CMK (cell line): ENCODE measurements at regions not wholly inside any gene's neighbourhood (a gene's known extent, or its start where the extent isn't known, plus 50 kb on each side); places are given as distances from the start of the nearest gene placed in this dataset.

Experiments
- DNase-seq: peaks from one replicate; pipeline ENCODE4 v3.0.0-alpha.2; 2010; ENCODE audit warnings: low read depth

DNA sequence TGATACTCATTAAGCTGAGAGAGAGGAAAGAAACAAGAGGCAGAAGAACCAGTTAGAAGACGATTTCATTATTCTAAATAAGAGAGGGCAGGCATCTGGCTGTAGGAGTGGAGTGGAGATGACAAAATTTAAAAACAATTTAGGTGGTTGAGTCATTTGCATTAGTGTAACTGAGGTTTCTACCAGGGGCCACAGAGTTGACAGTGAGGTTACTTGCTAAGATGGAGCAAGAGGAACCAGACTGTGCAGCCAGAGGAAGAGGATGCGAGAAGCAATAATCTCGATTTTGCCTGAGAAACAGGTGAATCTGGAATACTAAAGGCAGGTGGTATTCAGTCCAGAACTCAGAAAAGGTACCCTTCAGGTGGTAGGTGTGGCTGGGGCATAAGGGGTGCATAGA, 491.9 kb downstream of the MID1IP1 start:
- no peak for DNase-seq

DNA sequence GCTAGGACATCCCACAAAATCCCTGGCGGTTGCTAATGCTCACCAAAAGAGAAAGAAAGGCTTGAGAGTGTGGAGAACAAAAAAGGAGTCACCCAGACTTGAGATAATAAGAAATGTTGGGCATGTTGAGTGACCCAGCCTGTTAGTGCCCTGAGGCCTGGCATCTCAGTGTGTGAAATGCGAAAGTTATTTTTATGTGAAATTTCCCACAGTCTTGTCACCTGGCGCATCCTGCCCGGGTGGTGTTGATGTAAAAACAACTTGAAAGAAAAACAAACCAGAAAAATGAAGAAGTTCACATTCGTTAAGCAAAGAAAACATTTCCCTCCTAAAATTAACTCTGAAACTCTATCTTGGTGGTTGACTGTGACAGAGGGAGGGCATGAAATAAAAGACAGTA, 495.2 kb downstream of the MID1IP1 start:
- DNase-seq = no peak

DNA sequence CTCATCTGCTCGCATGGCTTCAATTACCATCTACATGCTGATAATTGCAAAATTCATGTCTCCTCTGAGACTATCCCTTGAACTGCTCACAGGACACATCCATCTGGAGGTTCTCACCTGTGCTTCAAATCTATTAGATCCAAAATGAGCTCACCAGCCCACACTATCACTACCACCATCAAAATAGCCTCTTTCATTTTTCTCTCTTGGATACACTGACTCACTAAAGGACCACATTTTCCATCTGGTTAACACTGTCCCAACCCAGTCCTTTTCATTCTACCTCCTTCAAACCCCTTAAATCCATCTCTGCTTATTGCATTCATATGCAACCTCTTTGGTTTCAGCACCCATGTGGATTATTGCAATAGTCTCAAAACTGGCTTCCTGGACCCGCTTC, 497.6 kb downstream of the MID1IP1 start:
- no peak for DNase-seq

DNA sequence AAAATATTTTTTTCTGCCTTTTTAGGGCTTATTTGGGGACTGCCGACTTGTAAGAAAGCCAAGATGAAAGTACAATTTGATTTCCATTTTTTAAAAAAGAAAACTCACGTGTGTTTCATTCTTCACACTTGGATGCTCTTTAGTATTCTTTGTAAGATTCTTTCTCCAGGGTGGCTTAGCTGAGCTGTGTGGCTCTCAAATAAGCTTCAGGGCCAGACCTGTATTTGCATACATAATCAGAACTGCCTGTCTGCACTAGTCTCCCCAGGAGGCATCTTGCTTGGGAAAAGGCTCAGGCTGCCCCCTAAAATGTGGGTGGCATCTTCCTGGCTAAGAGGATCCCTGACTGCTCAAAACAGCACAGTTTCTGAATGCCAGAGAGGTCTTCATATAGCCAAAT, 498.4 kb downstream of the MID1IP1 start:
- DNase-seq = no peak

DNA sequence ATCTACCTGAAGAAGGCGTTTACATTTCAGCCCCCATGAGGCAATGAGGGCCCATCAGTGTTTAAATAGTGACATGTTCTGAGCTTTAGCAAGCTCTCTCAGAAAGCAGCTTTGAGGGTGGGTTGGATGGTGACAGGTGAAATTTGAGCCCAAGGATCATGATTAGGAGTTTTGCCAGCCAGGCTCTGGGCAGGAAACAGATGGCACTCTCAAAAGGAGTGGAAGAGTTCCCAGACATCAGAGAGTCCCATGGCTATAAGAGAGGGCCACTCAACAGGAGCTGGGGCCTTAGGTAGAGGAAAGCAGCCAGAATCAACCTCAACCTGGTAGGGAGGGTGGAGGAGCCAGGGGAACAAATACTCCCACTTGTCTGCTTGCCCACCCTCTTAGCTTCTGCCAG, 499.8 kb downstream of the MID1IP1 start:
- no peak for DNase-seq

DNA sequence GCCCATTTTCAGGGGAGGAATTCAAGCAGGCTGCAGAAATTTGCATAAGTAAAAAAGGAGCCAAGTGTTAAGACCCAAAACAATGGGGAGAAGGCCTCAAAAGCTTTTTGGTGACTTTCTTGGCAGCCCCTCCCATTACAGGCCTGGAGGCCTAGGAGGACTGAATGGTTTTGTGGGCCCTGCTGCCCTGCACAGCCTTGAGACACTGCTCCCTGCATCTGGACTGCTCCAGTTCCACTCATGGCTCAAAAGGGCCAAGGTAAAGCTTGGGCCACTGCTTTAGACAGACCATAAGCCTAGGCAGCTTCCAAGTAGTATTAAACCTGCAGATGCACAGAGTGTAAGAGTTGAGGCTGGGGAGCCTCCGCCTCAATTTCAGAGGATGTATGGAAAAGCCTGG, 501.6 kb downstream of the MID1IP1 start:
- no peak for DNase-seq

DNA sequence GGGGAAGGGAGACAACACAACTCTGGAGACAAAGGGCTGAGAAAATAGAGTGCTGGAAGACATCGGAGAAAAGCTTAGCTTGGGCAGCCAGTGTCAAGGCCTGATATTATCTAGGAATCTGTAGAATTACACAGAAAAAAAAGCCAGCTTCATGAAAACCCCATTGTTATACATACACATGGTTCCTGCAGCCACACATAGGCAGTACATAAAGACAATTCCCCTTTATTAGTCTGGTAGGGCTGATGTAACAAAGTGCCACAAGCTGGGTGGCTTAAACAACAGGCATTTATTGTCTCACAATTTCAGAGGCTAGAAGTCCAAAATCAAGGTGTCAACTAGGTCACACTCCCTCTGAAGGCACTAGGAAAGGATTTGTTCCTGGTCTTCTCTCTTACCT, 503.5 kb downstream of the MID1IP1 start:
- no peak for DNase-seq

DNA sequence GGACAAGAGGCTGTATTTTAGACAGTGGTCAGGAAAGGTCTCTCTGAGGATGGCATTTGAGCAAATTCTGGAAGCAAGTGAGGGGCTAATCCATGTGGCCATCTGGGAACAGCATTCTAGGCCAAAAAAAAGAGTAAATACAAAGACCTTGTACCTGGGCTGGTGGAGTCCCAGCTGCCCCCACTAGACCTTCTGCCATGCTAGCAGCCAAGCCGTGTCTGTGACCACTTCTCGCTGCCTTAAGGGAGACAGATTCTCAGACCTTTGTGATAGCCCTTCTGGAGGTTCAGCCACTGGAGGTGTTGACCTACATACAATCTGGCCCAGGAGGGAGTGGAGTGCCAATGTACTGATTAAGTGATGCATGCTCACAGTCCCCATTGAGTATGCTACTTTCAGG, 506.2 kb downstream of the MID1IP1 start:
- no peak for DNase-seq

DNA sequence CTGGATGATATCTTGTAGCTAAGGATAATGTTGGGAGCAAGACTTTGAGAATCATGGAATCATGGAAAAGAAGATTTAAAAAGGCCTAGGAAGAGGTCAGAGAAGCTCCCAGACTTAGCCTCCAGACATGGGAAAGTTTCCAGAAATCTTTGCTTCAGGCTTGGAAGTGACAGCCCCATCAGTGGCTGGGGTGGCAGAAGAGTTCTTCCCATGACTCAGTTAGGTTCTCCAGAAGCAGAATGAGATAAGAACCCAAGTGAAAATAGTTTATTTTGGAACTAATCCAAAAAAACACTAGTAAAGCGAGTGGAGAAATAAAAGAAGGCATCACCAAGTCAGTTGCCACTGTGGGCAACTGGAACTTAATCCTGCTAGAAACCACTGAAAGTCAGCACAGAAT, 506.9 kb downstream of the MID1IP1 start:
- no peak for DNase-seq

DNA sequence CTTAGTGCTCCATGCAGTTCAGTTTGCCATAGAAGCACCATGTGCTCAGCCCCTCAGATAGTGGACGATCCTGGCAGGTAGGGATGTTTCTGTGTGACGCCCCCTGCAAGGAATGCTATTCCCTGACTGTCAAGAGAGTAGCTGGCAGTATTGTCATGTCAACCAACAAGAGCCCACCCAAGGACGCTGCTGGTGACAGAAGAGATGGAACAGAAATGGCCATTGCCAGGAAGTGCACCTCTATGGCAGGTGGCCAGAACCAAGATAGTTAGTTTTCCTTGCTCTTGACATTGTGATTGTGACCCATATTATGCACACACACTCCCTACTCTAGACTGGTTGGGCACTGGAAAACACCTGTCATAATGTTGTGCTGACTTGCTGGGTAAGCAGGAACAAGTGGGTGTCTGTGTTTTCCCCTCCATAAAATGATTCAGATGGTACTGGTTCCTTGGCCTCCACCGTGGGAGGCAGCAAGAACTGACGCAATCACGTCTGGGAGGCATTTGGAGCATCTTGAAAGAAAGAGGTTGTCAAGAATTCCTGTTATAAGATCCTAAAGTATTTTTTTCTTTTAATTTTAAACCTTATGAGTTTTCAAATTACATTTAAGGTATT, 507.9 kb downstream of the MID1IP1 start:
- DNase-seq = no peak

DNA sequence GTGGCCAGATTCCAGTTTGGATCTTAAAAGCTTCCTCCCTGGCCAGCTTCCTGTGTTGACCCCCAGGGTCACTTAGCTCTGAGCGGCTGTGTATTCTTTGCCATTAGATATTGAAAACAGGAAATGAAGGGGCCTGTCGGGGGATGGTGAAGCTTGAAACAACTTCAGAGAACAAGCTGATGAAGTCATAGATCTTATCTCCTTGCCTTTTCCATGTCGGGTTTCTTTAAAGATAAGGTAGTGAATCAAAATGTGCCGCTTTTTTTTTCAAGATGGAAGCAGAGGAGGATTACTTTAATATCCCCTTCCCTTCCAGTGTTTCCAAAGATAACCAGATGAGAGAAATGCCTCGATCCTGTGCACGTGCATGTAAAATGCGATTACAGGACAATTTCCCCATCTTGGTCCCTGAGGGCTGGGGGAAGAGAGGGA, 508.5 kb downstream of the MID1IP1 start:
- DNase-seq = no peak

DNA sequence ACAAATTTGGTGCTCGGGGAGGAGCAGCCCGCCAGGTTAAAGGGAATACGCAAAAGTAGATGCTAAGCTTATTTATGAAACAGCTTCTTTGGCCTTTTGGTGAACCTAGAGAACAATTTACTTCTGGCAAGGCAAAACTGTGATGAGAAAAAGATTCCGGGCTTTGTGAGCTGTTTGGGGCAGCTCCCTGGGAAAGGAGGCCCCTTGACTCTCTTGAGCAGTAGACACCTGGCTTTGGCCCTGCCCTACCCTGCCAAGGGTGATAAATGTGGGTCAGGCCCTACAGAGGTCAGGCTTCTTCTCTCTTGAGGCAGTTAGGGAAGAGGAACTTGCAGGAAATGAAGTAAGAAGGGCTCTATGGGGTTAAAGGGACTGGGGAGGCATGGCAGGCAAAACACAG, 509.6 kb downstream of the MID1IP1 start:
- DNase-seq = no peak

DNA sequence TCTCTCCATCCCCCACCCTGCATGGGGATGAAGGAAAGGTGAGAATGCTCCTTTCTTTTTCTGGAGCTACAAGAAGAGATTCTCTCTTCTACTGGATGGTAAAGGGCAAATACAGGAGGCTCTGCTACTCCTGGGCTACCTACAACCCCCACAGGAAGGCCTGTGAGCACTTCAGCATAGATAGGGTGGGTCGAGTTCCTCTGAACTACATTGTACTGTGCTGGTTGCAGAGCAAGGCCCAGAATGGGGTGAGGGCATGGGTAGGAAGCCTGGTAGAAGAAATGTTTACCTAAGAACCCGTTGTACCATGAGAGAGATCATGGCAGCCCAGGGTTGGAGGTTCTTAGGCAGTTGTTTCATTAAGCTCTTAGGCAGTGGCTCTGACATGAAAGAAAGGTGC, 510.4 kb downstream of the MID1IP1 start:
- DNase-seq = no peak

DNA sequence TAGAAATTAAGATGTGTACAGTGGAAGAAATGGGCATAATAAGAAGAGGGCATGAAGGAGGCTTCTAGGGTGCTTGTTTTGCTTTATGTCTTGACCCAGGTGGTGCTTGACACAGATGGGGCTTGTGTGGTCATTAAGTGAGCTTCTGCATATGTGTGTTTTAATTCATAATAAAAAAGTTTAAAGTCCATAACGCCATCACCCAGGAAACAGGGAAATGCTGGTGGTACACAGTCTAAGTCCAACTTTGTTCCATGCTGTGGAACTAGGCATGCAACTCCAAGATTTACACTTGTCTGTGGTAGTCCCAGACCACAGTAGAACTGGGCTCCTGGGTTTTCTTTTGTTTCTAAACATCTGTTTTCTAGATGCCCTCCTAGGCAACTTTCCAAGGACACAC, 511.9 kb downstream of the MID1IP1 start:
- DNase-seq = no peak

DNA sequence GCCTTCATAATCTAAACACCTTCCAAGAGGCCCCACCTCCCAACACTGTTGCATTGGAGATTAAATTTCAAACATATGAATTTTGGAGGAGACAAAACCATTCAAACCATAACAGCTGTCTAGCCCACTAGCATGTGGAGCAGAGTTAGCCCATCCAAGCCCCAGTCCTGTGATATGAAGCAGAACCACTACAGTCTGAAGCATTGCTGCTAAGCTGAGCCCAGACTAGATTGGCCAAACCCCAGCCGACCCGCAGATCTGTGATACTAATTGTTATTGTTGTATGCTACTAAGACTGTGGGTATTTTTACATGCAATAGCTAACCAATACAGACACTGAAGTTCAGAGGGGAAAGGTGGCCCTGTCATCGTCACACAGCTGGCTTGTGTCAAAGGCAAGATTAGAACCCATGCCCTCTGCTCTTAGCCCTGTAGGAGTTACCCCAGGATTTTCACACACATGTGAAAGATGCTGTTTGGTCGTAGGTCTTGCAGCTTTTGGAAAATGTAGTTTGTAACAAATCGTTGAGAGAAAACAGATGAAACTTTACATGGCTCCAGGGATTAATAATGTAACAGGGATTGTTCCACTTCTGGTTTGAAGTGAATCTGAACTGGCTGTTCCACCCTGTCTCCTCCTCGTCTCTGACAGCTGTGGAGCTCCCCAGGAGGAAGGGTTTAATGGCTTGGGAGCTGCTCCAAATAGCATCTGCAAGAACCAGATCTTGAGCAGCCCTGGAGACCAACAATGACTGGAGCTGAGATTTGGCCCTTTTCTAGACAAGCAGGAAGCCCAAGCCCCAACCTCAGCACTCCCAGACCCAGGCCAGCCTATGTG, 517.5 kb downstream of the MID1IP1 start:
- DNase-seq = no peak

DNA sequence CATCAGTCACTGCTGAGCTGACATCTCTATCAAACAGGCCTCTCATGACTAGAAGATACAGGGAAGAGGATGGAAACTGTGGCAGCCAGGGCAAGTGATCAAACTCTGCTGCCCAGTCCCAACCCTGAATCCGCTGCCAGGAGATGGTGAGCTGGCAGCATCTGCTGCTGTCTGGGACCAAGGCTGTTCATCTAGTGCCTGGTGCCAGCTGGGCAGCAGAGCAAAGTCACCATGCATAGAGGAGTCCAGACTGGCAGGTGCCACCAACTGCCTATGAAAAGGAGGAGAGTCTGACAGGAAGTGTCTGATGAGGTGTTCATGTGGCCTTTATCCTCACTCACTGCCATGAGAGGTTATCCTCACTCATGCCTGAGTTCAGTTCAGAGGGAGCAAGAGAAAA, 518.9 kb downstream of the MID1IP1 start:
- DNase-seq = no peak

DNA sequence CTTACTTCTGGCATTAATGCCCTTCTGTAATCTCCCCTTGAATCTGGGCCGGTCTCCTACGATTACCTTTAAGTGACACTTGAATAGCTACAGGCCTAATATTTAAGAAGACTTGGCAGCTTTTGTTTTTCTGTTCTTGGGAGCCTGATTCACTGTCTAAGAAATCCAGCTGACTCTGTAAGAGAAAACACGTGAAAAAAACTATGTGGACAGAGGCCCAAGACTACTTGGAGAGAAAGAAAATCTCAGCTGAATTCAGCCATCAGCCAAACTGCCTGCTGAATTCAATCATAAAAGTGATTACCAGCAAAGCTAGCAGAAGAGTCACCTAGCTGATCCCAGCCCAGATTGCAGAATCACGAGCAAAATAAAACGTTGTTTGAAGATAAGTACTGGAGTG, 521.2 kb downstream of the MID1IP1 start:
- no peak for DNase-seq

DNA sequence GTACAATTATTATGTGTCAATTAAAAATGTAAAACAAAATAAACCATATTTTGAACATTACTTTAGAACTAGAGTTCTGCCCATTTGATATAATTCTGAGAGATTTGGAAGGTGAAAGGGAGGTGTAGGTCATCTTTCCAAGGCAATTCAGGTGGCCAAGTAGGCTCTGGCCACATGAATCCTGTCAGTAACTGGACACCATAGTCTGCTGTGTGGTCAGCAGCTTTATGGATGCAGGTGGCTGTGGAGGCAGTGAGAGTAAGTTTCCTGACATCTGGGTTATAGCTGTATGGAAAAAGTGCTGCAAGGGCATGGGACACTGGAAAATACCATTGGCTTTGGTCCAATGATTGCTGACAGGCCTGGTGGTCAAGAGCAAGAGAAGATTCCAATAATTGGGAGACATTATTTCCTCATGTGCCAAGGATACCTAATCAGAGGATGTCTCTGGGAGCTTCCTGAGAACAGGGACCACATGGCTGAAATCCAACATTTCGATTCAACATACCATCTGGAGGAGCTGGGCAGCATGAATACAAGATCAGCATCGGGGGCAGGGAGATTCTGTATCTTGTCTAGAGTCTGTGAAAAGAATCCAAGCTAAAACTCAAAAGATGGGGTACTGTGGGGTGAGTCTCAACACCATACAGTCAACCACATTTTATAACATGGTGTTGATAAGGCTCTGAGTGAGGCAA, 523.1 kb downstream of the MID1IP1 start:
- DNase-seq = no peak

DNA sequence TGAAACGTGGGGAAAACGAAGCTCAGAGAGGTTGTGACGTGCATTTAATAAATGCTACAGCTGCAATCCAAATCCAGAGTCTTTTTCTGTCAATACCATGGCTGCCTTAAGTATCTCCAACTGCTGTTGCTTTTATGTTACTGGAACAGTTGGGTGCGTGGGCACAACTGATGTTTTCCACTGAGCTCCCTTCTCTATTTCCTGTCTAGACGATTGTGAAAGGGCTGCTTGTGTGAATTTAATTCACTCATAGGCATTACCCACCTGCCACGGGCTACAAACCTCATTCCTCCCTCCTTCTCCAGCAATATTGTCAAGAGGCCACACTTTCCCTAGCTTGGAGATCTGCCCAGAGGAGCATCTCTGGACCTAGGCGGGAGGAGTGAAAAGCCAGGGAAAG, 526.0 kb downstream of the MID1IP1 start:
- no peak for DNase-seq

DNA sequence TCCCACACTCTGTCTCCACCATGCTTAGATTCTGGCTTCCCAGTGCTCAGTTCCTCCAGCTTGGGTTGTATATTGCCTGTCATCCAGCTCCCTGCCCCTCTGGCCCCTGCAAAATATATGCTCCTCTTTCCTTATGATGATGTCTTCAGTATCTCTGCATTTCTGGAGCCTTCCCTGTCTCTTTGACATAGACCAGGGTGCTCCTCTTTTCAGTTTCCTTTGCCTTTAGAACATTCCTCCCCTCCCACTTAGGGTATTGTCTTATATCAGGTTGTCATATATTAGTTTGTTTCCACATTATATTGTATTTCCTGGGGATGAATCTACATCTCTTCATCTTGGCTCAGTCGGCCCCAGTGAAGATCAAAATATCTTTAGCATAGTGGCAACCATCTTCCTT, 526.4 kb downstream of the MID1IP1 start:
- no peak for DNase-seq

DNA sequence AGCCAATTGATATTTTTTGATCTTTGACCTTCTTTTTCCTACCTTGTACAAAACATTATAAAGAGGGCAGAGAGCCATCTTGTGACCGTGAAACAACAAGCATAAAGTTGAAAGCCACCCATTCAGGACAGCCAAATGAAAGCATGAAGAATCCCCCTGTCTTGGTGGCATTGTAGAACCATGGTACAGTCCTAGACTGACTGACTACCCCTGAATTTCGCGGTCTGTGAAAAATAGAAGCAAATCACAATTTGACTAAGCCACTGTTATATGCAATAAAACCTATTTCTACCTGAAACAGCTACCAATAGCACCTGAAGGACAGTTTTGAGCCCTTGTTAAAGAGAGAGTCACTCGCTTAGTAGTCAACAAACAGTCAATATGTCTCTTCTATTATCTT, 527.4 kb downstream of the MID1IP1 start:
- no peak for DNase-seq

DNA sequence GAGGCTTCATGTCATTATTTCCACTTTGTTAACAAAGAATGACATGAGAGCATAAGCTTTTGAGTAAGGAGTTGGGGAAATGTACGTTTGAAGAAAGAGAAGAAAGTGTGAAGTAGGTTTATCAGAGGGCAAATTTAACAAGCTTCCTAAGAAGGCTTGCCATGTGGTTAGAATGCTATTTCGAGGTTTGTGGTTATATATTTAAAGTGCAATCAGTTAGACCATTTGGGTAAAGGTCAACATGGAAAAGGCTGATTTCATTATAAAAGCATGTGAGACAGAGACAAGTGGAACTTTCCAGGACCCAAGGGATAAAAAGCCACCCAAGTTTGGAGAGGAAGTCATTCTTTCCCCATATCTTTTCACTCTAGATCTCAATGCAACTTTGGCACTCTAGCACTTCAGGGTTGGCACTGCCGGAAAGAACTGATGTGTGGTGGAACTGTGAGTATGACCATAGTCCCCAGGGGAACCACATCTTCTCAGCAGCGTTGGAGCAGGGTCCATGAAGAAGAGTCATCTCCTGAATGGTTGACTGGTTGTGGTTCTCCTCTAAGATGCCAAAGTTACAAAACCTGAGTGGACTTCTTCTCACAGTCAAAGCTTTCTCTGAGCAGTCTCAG, 529.9 kb downstream of the MID1IP1 start:
- peak; percentile 72 for DNase-seq

DNA sequence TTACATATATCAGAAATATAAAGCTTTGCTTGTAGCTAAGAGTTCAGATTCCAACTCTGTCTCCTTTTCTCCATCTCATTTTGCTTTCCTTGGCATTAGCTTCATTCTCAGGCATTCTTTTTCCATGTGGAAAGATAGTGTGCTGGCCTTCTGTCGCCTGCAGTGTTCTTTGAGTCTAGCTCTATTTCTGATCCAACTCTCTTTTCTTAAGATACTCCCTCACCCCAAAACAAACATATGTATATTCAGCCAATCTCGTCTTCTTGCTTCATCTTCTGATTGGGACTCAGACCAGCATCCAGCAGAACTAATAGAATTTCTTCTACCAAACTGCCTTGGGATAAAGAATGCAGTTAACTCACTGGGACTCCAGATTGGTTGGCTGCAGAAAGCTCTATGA, 532.2 kb downstream of the MID1IP1 start:
- no peak for DNase-seq
